HG03066 (cell line): ENCODE measurements at regions not wholly inside any gene's neighbourhood (a gene's known extent, or its start where the extent isn't known, plus 50 kb on each side); places are given as distances from the start of the nearest gene placed in this dataset.

Experiments used
- ATAC-seq: cut with Tn5 transposase; IDR thresholded peaks from one replicate; pipeline ENCODE4 v1.9.1; 2021; ENCODE audit warnings: low read depth; ENCODE audit not compliant: unreplicated experiment

DNA sequence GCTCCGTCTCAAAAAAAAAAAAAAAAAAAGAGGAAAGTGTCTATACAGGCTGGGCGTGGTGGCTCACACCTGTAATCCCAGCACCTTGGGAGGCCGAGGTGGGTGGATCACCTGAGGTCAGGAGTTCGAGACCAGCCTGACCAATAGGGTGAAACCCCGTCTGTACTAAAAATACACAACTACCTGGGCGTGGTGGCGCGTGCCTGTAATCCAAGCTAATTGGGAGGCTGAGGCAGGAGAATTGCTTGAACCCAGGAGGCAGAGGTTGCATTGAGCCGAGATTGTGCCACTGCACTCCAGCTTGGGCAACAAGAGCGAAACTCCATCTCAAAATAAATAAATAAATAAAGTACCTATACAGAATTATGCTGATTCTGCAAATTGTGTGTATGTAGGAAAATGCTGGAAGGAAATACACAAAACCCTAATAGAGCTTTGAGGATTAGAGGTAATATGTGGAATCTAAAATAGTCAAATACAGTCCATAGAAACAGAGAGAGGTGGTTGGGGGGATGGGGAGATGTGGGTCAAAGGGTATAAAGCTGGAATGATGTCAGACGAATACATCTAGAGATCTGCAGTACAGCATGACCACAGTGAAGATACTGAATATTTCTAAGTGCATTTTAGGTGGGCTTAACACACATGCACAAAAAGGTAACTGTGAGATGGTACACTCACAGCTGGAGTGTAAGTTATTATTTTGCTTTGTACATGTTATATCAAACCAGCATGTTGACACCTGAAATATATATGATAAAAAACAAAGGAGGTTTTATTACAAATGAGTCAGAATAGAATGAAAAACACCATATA, 174.5 kb upstream of the KLF14 start:
- ATAC-seq, result no peak

DNA sequence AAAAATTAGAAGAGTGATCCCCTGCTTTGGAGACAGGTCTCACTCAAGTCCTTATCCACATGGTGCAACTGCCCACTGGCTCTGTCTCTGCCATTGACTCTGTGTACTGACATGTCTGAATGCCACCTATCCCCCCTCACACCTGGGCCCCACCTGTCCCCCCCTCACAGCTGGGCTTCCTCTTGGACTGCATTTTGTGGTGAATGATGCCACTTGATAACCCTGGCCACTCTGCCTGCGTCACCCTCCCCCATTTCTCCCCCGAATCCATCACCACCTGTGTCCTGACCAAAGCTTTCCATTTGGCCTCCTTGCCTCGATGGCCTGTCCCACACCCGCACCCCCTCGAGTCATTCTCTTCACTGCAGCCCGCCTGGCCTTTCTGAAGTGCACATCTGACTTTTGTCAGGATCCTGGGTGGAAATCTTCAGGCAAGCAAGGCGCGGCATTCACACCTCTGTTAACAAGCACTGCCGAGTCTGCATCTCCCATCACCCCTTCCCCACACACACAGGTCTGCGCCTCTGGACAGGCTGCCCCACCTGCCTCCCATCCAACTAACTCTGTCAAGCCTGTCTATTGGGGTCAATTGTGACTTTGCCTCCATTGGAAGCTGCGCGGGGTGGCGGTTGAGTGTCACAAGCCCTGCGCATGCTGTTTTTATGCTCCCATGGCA, 175.3 kb upstream of the KLF14 start:
- ATAC-seq, result no peak

DNA sequence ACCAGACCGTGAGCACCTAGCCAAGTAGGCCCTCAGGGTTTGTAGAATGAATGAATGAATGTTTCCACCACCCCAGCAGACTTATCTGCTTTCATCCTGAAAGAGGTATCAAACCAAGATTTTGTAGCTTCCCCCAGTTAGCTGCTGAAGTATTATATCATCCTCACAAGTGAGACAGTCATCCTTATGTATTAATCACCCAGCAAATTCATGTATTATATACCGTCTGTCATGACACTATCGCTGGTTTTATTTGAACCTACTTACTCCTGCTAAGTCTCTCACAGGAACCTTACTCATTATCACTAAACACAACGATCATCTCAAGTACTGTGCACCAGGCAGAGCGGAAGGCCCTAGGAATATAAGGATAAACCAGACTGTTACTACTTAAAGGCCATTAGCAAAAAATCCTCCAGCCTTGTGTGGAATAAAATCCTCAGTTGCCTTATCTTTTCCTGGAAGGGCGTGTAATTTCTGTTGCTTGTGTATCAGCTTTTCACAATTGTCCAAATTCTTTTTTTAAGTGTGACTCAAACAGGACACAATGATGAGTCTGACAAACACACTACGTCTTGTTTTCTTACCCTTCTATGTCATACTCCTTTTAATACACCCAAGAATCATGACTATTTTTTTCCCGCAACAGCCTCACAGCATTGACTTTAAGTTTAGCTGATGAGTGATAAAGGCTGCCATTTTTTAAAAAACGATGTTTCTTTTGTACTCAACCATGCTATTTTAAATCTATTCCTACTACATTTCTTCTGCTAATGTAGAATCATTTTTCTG, 176.1 kb upstream of the KLF14 start:
- no peak for ATAC-seq

DNA sequence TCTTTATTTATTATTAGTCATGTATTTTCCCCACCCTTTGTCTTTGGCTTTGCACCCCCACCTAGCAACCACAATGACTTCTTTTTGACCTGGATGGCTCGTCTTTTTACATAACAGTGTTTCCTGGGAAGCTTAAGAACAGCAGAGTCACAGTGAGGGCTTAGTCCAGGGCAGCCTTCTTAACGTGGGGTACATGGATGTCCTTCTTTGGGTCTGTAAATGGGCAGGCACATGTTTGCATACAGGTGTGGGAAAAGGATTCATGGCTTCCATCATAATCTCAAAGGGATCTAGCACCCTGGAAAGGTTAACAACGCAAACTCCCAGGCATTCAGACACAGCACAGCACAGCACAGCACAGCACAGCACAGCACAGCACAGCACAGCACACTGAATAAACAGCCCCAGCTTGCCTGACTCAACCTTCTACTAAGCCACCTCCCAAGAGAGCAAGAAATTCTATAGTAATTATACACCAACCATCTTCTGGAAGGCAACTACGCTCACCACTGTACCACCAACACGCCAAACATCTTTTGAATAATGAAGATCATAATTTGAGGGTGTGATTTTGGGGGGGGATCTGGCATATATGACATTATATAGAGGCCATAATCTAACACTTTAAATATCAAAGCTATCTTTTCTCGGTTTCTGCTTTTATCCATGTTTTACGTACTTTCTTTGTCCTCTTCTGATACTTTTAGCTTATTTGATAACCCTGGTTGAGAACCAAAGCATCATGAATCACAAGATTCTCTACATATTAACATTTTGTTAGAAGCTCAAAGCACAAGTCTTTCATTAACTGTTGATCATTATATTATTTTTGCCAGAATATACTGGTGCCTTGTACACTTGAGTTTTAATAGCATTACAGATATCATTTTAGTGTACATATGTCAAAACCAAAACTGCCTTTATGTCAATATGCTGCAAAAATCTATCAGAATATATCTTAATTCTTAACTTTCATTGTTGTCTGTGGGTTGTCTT, 177.2 kb upstream of the KLF14 start:
- no peak for ATAC-seq

GRCh38 chr7:130912082-130912861, 178.3 kb upstream of the KLF14 start:
- ATAC-seq, result no peak

GRCh38 chr7:130912862-130913638, 179.0 kb upstream of the KLF14 start:
- peak; percentile 91 for ATAC-seq

DNA sequence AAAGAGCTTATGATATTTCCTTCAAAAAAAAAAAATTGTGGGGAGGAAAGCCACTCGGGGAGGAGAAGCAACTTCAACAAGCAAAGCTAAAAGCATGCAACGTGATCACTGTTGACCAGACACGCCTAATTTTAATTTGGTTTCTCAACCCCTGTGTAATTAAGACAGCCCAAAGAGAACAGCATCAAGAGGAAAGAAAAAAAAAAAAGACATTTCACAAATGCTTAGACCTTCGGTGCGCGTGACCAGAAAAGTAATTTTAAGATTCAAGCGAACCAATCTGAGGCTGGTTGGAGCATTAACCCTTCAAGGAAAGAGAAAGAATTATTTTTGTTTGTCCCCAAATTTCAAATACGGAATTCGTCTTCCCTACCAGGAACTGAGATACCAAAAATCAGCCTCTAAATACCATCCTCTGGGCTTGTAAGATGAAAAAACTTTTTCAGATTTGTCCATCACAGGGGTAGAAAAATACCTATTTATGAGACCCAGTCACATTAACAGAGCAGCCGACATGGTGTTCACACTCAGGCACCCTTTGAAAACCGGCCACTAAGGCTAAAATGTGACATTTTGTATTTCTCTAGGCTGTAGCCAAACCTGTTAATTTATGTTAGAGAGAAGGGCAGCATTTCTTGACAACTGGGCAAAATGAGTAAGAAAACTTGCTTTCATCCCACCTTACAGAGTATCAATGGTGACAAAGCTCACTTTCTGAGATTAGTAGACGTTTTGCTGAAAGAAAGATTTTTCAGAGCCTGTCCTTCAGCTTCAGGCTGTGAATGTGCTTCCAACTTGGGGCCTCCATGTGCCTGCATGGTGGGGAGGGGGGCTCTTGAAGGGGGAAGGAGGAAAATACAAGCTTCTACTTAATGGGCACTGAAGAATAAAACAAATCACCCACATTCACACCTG, 179.9 kb upstream of the KLF14 start:
- ATAC-seq, result no peak

DNA sequence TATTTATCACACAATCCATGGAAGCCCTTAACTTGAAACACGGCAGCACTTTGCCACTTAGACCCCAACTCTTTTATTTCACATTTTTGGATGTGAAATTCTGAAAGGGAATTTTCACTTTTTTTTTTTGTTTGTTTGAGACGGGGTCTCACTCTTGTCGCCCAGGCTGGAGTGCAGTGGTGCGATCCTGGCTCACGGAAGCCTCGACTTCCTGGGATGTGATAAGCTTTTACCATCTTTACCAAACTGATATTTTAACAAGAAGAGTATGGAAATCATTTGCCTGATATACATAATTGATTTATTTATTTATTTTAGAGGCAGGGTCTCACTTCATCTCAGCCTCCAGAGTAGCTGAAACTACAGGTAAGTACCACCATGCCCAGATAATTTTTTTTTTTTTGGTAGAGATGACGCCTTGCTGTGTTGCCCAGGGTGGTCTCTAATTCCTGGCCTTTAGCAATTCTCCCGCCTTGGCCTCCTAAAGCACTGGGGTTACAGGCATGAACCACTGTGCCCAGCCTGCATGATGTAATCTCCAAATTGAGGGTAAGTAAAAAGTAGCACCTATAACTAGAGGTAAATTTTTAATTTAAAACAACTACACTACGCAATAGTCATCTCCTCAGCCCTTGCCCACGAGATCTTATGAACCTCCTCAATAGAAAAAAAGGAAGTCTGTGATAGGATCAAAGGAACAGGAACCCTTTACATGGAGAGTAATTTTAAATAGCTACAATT, 180.7 kb upstream of the KLF14 start:
- no peak for ATAC-seq

DNA sequence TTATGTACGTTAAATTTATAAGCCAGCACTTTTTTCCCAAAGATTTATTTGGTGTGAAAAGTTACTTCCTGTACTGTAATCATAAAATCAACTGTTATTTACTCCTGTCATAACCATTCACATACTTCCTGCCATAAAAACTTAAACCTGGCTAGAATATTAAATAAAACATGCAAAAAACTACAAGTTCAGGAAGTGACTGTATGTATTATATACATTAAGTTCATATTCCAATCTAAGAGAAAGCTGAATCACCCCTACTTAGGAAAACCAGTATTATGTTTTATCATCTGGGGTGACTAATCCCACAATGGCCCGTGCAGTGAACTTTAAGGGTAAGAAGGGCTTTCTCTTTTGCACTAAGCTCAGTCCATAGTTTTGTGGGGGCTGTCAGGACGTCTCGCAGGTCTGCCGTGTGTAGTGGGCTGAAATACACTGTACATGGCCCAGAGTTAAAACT, 183.7 kb upstream of the KLF14 start:
- no peak for ATAC-seq

DNA sequence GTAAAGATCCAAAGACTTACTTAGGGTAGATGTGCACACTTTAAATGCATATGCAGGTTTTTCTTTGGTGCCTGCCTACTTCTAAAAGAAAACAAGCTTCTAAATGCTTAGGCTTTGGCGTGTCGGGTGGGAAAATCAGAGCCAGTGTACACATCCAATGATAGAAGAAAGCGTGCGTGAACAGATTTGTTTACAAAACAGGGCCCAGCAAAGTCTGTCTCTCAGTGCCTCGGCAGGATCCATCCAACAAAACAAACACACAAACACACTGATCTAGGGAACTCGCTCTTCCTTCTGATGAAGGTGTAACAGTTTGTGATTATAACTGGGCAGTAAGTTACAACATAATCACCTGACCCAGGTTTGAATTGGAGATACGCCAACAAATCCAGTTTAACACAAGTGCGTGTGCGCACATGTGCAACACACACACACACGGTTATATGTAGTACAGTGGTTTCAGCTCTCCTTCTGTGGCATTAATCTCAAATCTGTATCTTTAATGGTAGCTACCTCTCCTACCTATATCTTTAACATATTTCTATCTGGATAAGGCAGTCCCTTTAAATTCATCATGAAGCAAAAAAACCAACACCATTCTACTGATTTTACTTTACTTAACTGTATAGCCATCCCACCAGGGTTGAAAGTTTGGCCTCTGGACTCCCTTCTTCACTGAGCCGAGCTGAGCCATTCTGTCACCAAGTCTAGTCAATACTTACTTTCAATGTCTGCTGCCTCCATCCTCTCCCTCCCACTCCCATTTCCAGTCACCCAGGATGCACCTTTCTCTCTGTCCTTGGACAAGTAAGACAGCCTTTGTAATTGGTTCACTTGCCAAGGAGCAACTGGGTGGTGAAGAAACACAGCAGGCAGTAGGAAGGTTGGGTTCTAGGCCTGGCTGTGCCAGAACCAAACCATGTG, 184.4 kb upstream of the KLF14 start:
- ATAC-seq, result no peak

DNA sequence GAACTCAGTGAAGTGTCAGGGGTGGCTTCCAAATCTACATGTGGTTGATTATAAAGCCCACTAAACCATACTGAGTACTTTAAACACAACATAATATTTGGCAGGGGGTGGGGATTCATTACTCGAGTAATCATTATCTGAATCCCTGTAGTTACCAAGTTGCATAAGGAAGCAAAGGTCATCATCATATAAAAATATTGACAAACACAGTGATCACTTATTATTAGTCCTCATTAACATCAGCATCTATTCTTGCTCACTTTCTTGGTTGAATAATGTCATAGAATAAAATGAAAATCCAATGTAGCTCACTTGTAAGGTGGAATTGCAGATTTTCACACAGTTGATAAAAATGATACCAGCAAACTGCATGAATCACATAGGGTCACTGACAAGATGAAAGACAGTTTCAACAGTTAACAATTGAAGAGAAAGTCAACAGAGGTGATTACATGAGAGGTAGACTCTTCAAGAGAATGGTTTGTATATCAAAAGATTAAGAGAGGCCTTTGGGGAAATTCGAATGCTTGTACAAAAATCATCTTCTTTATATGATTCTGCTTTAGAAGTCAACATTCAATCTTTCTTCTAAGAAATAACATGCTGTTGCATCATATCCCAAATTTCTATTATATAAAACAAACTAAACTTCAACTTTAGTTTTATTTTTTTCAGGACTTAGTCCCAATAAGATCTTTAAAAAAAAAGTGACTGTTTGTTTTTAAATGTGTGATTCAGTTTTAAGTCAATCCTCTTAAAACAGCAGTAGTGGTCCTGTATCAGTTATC, 185.5 kb upstream of the KLF14 start:
- no peak for ATAC-seq

DNA sequence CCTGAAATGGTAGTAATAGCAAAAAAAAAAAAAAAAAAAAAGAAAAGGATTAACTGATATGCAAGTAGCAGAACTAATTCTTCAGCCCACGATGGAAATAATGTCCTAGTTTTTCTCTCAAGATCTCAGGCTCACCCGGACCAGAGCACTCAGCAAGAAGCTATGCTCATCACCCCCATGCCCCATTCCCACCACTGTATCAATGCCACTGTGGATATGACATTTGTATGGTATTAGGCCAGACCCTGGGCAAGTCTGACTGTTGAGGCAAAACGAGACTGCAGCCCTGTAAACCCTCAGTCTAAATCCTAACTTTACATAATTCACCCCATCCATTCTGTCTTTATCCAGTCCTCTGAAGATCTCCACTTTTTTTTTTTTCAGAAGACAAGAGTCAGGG, 186.1 kb upstream of the KLF14 start:
- ATAC-seq, result no peak

DNA sequence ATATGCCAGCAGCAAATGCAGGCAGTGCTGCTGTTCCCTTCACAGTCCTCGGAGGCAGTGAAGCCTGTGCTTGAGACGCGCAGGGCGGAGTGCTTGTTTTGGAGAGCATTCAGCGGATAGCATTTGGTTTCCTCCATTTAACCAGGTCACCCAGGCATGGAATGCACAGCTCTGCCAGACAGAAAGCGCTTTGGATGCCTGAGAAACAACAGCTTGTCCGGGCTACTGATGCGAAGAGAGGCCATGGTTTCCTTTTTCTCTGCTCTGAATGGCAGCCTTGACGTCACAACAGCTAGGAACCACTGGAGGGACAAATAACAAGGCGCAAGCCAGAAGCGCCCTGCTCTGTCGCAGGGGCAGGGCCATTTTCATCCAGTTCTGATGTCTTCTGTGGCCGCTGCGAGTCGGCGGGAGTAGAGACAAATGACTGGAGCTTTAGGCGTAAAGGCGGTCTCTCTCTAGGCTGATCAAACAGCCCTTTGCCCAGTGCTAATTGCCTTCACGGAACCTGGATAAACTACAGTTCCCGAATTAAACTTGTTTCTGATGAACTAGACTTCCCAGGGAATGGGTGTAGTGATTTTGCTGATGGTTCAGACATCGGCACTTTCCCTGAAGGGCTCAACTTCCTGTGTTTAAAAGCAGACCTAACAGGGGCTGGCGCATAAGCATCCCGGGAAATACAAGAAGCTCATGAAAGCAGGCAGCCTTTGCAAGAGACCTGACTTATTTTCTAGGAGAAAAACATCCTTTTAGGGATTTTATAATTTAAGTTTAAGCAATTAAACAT, 187.6 kb upstream of the KLF14 start:
- ATAC-seq, result no peak
